GM19239 (cell line): ENCODE measurements at regions not wholly inside any gene's neighbourhood (a gene's known extent, or its start where the extent isn't known, plus 50 kb on each side); places are given as distances from the start of the nearest gene placed in this dataset.

ENCODE experiments used
- DNase-seq: peaks from one replicate; pipeline ENCODE4 v3.0.0; 2011; ENCODE audit warnings: low spot score; ENCODE audit not compliant: insufficient read length
- FAIRE-seq: peaks from 2 replicates; lab custom pipeline; 2011; peaks lifted over from hg19 to GRCh38; lab: Jason Lieb, UNC

- FAIRE-seq, result no peak
- DNase-seq, result no peak
Measured at GRCh38 chr3:16801698-16802097, 83.1 kb upstream of the PLCL2 start.

GRCh38 chr3:16802389-16802788 lies 82.4 kb upstream of the PLCL2 start:
- DNase-seq (no peak), FAIRE-seq (peak; percentile 67)

- no peak for DNase-seq
- no peak for FAIRE-seq
Measured at GRCh38 chr3:16803019-16803418, 81.7 kb upstream of the PLCL2 start.

GRCh38 chr3:16807391-16807790 lies 77.4 kb upstream of the PLCL2 start:
- no peak for FAIRE-seq
- DNase-seq, result no peak

GRCh38 chr3:16808393-16809107 lies 76.2 kb upstream of the PLCL2 start:
- DNase-seq, result no peak
- no peak for FAIRE-seq

- FAIRE-seq, result no peak
- no peak for DNase-seq
Measured at GRCh38 chr3:16809482-16809881, 75.3 kb upstream of the PLCL2 start.

GRCh38 chr3:16809993-16810392 lies 74.8 kb upstream of the PLCL2 start:
- DNase-seq, result no peak
- no peak for FAIRE-seq

- DNase-seq, result no peak
- FAIRE-seq, result no peak
Measured at GRCh38 chr3:16810593-16811367, 74.0 kb upstream of the PLCL2 start.

GRCh38 chr3:16811950-16812349 lies 72.8 kb upstream of the PLCL2 start:
- FAIRE-seq (no peak), DNase-seq (no peak)

GRCh38 chr3:16813336-16813735 lies 71.4 kb upstream of the PLCL2 start:
- no peak for FAIRE-seq
- no peak for DNase-seq

GRCh38 chr3:16816048-16816780 lies 68.5 kb upstream of the PLCL2 start:
- no peak for FAIRE-seq
- no peak for DNase-seq

GRCh38 chr3:16817197-16817596 lies 67.6 kb upstream of the PLCL2 start:
- DNase-seq (no peak), FAIRE-seq (peak; percentile 39)

- DNase-seq, result no peak
- no peak for FAIRE-seq
Measured at GRCh38 chr3:16818194-16818593, 66.6 kb upstream of the PLCL2 start.

- FAIRE-seq (no peak), DNase-seq (no peak)
Measured at GRCh38 chr3:16818945-16819344, 65.8 kb upstream of the PLCL2 start.

- no peak for FAIRE-seq
- DNase-seq, result no peak
Measured at GRCh38 chr3:16820485-16820884, 64.3 kb upstream of the PLCL2 start.

GRCh38 chr3:16821053-16821452 lies 63.7 kb upstream of the PLCL2 start:
- DNase-seq (no peak), FAIRE-seq (no peak)

GRCh38 chr3:16824081-16824696 lies 60.6 kb upstream of the PLCL2 start:
- no peak for DNase-seq
- peak; percentile 71 for FAIRE-seq

- DNase-seq (no peak), FAIRE-seq (no peak)
Measured at GRCh38 chr3:16825617-16826204, 59.0 kb upstream of the PLCL2 start.

GRCh38 chr3:16828815-16829214 lies 55.9 kb upstream of the PLCL2 start:
- FAIRE-seq, result no peak
- peak; percentile 12 for DNase-seq

GRCh38 chr3:16831846-16832245 lies 52.9 kb upstream of the PLCL2 start:
- no peak for FAIRE-seq
- no peak for DNase-seq
